Heart left ventricle (tissue), 13 donors: ENCODE measurements at regions not wholly inside any gene's neighbourhood (a gene's known extent, or its start where the extent isn't known, plus 50 kb on each side); places are given as distances from the start of the nearest gene placed in this dataset.

Source experiments
- CTCF ChIP-seq, 12 donors: fragments of 200-600 bp; sonication (generic) in 4 of 12; IDR thresholded peaks; one replicate each; pipeline versions ENCODE4 v1.5.0 to v1.8.0; 2018 to 2022; ENCODE audit warnings: antibody characterized with exemption in 12 of 12, mild to moderate bottlenecking in 5 of 12
- POLR2A ChIP-seq, 2 donors: fragments of 450-650 bp; IDR thresholded peaks; one replicate each; pipeline ENCODE4 v1.6.1; 2017; ENCODE audit warnings: antibody characterized with exemption in 2 of 2, mild to moderate bottlenecking in 2 of 2, moderate library complexity in 2 of 2
- donor health status: ischemic (EF 13 %, LVEDD 7.1; RV severe dilation, severe dysfunction).
- donor health status: DM: no; HTN: yes; CAD: no.
- donor health status: DM: no; HTN: no; CAD: no.
- donor health status: ischemic (EF 25% LVEDD 6.9; RV normal size, moderate dysfunction).
- donor health status: ischemic (EF 25% LVEDD 5.7; RV mildly dilated, moderate dysfunction).
- donor health status: ischemic (EF 35%, LVEDD 5.7; RV mildly dilated, moderate dysfunction).
- donor health status: nonischemic (EF 11% LVEDD 7.7; RV severe dilation, severe dysfunction).
- donor health status: DM: yes; HTN: yes; CAD: no.
- donor health status: PGD.
- donor health status: ischemic (EF 29% LVEDD 5.4; RV normal size, mild dysfunction).
- donor health status: nonischemic (EF 23%, LVEDD 6.1; RV moderate dilation, normal function).

GRCh38 chr15:39397883-39398282 lies 183.0 kb upstream of the THBS1 start:
- TF ChIP-seq CTCF (IDR thresholded peaks at IDR 0.05), result no peak
- TF ChIP-seq POLR2A (IDR thresholded peaks at IDR 0.05), result no peak
